Spleen (tissue), 11 donors: ENCODE measurements at regions not wholly inside any gene's neighbourhood (a gene's known extent, or its start where the extent isn't known, plus 50 kb on each side); places are given as distances from the start of the nearest gene placed in this dataset.

ENCODE experiments used
- DNase-seq: peaks from one replicate; pipeline ENCODE4 v3.0.0-alpha.2; 2020
- H3K27ac ChIP-seq, 8 donors: fragments of 200-600 bp; sonication (generic) in 7 of 8; 1 replicate in 4 of 8; 2 replicates in 4 of 8; pipeline versions ENCODE4 v1.5.0 to v1.8.0; 2016 to 2021; ENCODE audit warnings: inconsistent platforms in 4 of 8, mild to moderate bottlenecking in 4 of 8, moderate library complexity in 1 of 8
- H3K27me3 ChIP-seq, 7 donors: fragments of 200-600 bp; sonication (generic) in 6 of 7; replicated peaks in 1 of 7; 1 replicate in 4 of 7; 2 replicates in 3 of 7; pipeline versions ENCODE4 v1.5.0 to v1.8.0; 2016 to 2021; ENCODE audit warnings: inconsistent platforms in 3 of 7, mild to moderate bottlenecking in 1 of 7
- H3K36me3 ChIP-seq, 6 donors: fragments of 200-600 bp; sonication (generic) in 5 of 6; 1 replicate in 4 of 6; 2 replicates in 2 of 6; pipeline versions ENCODE4 v1.5.0 to v1.8.0; 2016 to 2021; ENCODE audit warnings: inconsistent platforms in 2 of 6
- H3K4me1 ChIP-seq, 6 donors: fragments of 200-600 bp; sonication (generic) in 5 of 6; 1 replicate in 3 of 6; 2 replicates in 3 of 6; pipeline versions ENCODE4 v1.5.0 to v1.8.0; 2016 to 2021; ENCODE audit warnings: inconsistent platforms in 3 of 6
- H3K4me3 ChIP-seq, 8 donors: fragments of 200-600 bp; sonication (generic) in 7 of 8; 1 replicate in 4 of 8; 2 replicates in 4 of 8; pipeline versions ENCODE4 v1.5.0 to v1.8.0; 2016 to 2021; ENCODE audit warnings: inconsistent platforms in 4 of 8, mild to moderate bottlenecking in 4 of 8, moderate library complexity in 2 of 8
- H3K9me3 ChIP-seq, 8 donors: fragments of 200-600 bp; sonication (generic) in 7 of 8; 1 replicate in 4 of 8; 2 replicates in 4 of 8; pipeline versions ENCODE4 v1.5.0 to v1.8.0; 2016 to 2021; ENCODE audit warnings: inconsistent platforms in 4 of 8
- POLR2A ChIP-seq, 3 donors: fragments of 450-650 bp; IDR thresholded peaks; one replicate each; pipeline ENCODE4 v1.5.1; 2017; ENCODE audit warnings: antibody characterized with exemption in 3 of 3, mild to moderate bottlenecking in 1 of 3
- POLR2AphosphoS5 ChIP-seq, 3 donors: sonication (generic); formaldehyde crosslinking; IDR thresholded peaks; one replicate each; pipeline ENCODE4 v1.5.1; 2017; ENCODE audit warnings: antibody characterized with exemption in 3 of 3
- WGBS, 5 donors: extraction: QIAGEN DNeasy Blood & Tissue Kit in 3 of 5; methylation state at CpG; one replicate each; pipeline versions ENCODE4 v1.1.5 to v1.1.7; 2013 to 2018; 5-methylcytosine and 5-hydroxymethylcytosine counted together
- intact Hi-C: fragments of 100-400 bp; cut with DNase I; formaldehyde crosslinking; loops from one replicate; pipeline ENCODE4 v1.15.0; 2023; ENCODE audit warnings: low total_unique reads
- TF ChIP-seq, protein P1 (sequence below), 11 experiments: fragments of 200-600 bp in 7 of 11; fragments of 450-650 bp in 4 of 11; sonication (generic) in 4 of 11; IDR thresholded peaks in 8 of 11; conservative IDR thresholded peaks in 3 of 11; 1 replicate in 7 of 11; 2 replicates in 4 of 11; pipeline versions ENCODE4 v1.4.0 to v1.8.0; 2016 to 2021; ENCODE audit warnings: antibody characterized with exemption in 11 of 11, inconsistent platforms in 4 of 11, mild to moderate bottlenecking in 1 of 11
- donor health status: healthy with polysubstance abuse.
- donor health status: DM: no; HTN: no; CAD: no; lungs with moderate emphysema.
- donor health status: DM: no; HTN: no; CAD: no.
- donor health status: Bipolar disorder and iron deficiency.
- donor health status: healthy.
- donor health status: DM: no; HTN: no; CAD: no.
- donor health status: DM: yes; HTN: yes; CAD: no.

DNA sequence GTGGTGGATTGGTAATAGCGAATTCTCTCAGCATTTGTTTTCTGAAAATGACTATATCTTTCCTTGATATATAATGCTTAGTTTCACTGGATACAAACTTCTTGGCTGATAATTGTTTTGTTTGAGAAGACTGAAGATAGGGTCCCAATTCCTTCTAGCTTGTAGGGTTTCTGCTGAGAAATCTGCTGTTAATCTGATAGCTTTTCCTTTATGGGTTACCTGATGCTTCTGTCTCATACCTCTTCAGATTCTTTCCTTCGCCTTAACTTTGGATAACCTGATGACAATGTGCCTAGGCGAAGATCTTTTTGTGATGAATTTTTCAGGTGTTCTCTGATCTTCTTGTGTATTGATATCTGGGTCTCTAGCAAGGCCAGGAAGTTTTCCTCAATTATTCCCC, 94.7 kb upstream of the ACO1 start:
- no peak for DNase-seq
- H3K4me1 ChIP-seq: no peaks in the 10 kb centered on the region
- H3K9me3 ChIP-seq: peaks cover 0 to 7% (median 0%) of the 10 kb centered on the region in 8 donors
- no peaks in the 10 kb centered on the region for H3K36me3 ChIP-seq
- intact Hi-C loops: no loop called here
- no peak overlapping the region for H3K27ac ChIP-seq
- no peak overlapping the region for H3K4me3 ChIP-seq
- 87 to 93% (median 90%) methylated on average over 3 of the region's 3 CpGs for WGBS, 5 donors
- no peaks in the 10 kb centered on the region for H3K27me3 ChIP-seq
- TF ChIP-seq POLR2AphosphoS5 (IDR thresholded peaks at IDR 0.05): no peak
- no peak for TF ChIP-seq POLR2A (IDR thresholded peaks at IDR 0.05)
- TF ChIP-seq, protein P1, sequence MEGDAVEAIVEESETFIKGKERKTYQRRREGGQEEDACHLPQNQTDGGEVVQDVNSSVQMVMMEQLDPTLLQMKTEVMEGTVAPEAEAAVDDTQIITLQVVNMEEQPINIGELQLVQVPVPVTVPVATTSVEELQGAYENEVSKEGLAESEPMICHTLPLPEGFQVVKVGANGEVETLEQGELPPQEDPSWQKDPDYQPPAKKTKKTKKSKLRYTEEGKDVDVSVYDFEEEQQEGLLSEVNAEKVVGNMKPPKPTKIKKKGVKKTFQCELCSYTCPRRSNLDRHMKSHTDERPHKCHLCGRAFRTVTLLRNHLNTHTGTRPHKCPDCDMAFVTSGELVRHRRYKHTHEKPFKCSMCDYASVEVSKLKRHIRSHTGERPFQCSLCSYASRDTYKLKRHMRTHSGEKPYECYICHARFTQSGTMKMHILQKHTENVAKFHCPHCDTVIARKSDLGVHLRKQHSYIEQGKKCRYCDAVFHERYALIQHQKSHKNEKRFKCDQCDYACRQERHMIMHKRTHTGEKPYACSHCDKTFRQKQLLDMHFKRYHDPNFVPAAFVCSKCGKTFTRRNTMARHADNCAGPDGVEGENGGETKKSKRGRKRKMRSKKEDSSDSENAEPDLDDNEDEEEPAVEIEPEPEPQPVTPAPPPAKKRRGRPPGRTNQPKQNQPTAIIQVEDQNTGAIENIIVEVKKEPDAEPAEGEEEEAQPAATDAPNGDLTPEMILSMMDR (IDR thresholded peaks at IDR 0.05 in 8 of 11, conservative IDR thresholded peaks at IDR 0.05 in 3 of 11): no peak

GRCh38 chr9:32291370-32291769, 93.1 kb upstream of the ACO1 start:
- DNase-seq: peak; percentile 23
- H3K4me1 ChIP-seq: no peaks in the 10 kb centered on the region
- H3K4me3 ChIP-seq: no peak overlapping the region
- peaks cover 0 to 7% (median 0%) of the 10 kb centered on the region in 8 donors for H3K9me3 ChIP-seq
- 78 to 93% (median 83%) methylated on average over 3 of the region's 3 CpGs for WGBS, 5 donors
- H3K36me3 ChIP-seq: no peaks in the 10 kb centered on the region
- peaks cover 0 to 5% (median 0%) of the 10 kb centered on the region in 7 donors for H3K27me3 ChIP-seq
- H3K27ac ChIP-seq: no peak overlapping the region
- intact Hi-C loops: no loop called here
- TF ChIP-seq POLR2AphosphoS5 (IDR thresholded peaks at IDR 0.05) (no peak), POLR2A (IDR thresholded peaks at IDR 0.05) (no peak)
- TF ChIP-seq, protein P1 (IDR thresholded peaks at IDR 0.05 in 8 of 11, conservative IDR thresholded peaks at IDR 0.05 in 3 of 11): no peak

DNA sequence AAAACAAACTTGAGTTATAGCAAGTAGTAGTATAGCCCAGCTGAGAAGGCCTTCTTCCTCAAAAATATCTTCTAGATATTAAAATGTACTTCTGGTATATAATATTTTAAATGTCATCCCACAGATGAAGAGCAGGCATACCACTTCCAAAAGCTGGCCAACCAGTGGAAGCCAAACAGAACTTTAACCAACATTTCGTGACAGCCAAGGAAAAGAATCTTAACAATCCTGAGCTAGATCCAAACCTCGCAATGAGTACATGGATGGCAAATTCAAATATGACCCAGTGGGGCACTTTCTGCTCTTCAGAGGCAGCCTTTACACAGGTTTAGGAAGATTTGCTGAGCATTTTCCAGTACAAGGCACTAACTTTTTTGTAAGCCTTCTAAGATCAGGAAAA, 91.8 kb upstream of the ACO1 start:
- 75 to 92% (median 82%) methylated on average over 2 of the region's 2 CpGs for WGBS, 5 donors

GRCh38 chr9:32293091-32293490, 91.4 kb upstream of the ACO1 start:
- Histone ChIP-seq H3K36me3 (no peaks in the 10 kb centered on the region), H3K9me3 (peaks cover 0 to 7% (median 0%) of the 10 kb centered on the region in 8 donors), H3K27me3 (peaks cover 0 to 5% (median 0%) of the 10 kb centered on the region in 7 donors), H3K4me3 (no peak overlapping the region), H3K4me1 (no peaks in the 10 kb centered on the region), H3K27ac (no peak overlapping the region)
- WGBS, 5 donors: 54 to 86% (median 71%) methylated on average over 1 of the region's 1 CpG
- intact Hi-C loops: no loop called here
- TF ChIP-seq, protein P1 (IDR thresholded peaks at IDR 0.05 in 8 of 11, conservative IDR thresholded peaks at IDR 0.05 in 3 of 11): no peak
- no peak for TF ChIP-seq POLR2AphosphoS5 (IDR thresholded peaks at IDR 0.05)
- TF ChIP-seq POLR2A (IDR thresholded peaks at IDR 0.05): no peak
- DNase-seq: no peak

More for the DNA sequence above, 91.8 kb upstream of the ACO1 start:
- H3K4me1 ChIP-seq: no peaks in the 10 kb centered on the region
- no peak overlapping the region for H3K27ac ChIP-seq
- no peak for TF ChIP-seq POLR2A (IDR thresholded peaks at IDR 0.05)
- TF ChIP-seq, protein P1 (IDR thresholded peaks at IDR 0.05 in 8 of 11, conservative IDR thresholded peaks at IDR 0.05 in 3 of 11): no peak
- no peak for TF ChIP-seq POLR2AphosphoS5 (IDR thresholded peaks at IDR 0.05)
- H3K9me3 ChIP-seq: peaks cover 0 to 7% (median 0%) of the 10 kb centered on the region in 8 donors
- intact Hi-C loops: no loop called here
- no peak for DNase-seq
- peaks cover 0 to 5% (median 0%) of the 10 kb centered on the region in 7 donors for H3K27me3 ChIP-seq
- no peak overlapping the region for H3K4me3 ChIP-seq
- H3K36me3 ChIP-seq: no peaks in the 10 kb centered on the region
